ENCODE measurements at regions not wholly inside any gene's neighbourhood (a gene's known extent, or its start where the extent isn't known, plus 50 kb on each side); places are given as distances from the start of the nearest gene placed in this dataset.

- Histone ChIP-seq H3F3A (ENCODE audit: insufficient read depth, low read length) (no peaks in the 10 kb centered on the region), H3K4me2 (ENCODE audit: low read length) (no peak overlapping the region), H3K36me3 (ENCODE audit: insufficient read depth, low read length) (no peaks in the 10 kb centered on the region), H2AFZ (ENCODE audit: low read length) (no peak overlapping the region), H3K27me3 (ENCODE audit: insufficient read depth, low read length) (no peaks in the 10 kb centered on the region), H3K9ac (ENCODE audit: low read length) (no peak overlapping the region), H3K4me3 (ENCODE audit: low read depth, low read length, poor library complexity, severe bottlenecking) (no peak overlapping the region), H3K79me2 (ENCODE audit: insufficient read depth, low read length) (no peaks in the 10 kb centered on the region), H4K20me1 (ENCODE audit: insufficient read depth, low read length) (no peaks in the 10 kb centered on the region), H3K9me3 (ENCODE audit: low read length) (no peaks in the 10 kb centered on the region), H3K27ac (ENCODE audit: low read depth, low read length, poor library complexity, severe bottlenecking) (no peak overlapping the region), H3K4me1 (ENCODE audit: insufficient read depth, low read length, severe bottlenecking) (no peaks in the 10 kb centered on the region), H3K9me2 (ENCODE audit: low read depth, low read length) (no peaks in the 10 kb centered on the region)
- no peak for TF ChIP-seq CTCF (IDR thresholded peaks at IDR 0.05; ENCODE audit: low read length)
- no peak for TF ChIP-seq EZH2 (IDR thresholded peaks at IDR 0.05; ENCODE audit: borderline replicate concordance, low read length)
These were observed 142.5 kb downstream of the IL20RB start for GRCh38 chr3:137100326-137100725.

- Histone ChIP-seq H3K36me3 (ENCODE audit: insufficient read depth, low read length) (no peaks in the 10 kb centered on the region), H3K79me2 (ENCODE audit: insufficient read depth, low read length) (no peaks in the 10 kb centered on the region), H3K4me2 (ENCODE audit: low read length) (no peak overlapping the region), H3K27me3 (ENCODE audit: insufficient read depth, low read length) (no peaks in the 10 kb centered on the region), H3F3A (ENCODE audit: insufficient read depth, low read length) (no peaks in the 10 kb centered on the region), H3K9me3 (ENCODE audit: low read length) (no peaks in the 10 kb centered on the region), H3K27ac (ENCODE audit: low read depth, low read length, poor library complexity, severe bottlenecking) (no peak overlapping the region), H3K4me3 (ENCODE audit: low read depth, low read length, poor library complexity, severe bottlenecking) (no peak overlapping the region), H3K4me1 (ENCODE audit: insufficient read depth, low read length, severe bottlenecking) (no peaks in the 10 kb centered on the region), H2AFZ (ENCODE audit: low read length) (no peak overlapping the region), H4K20me1 (ENCODE audit: insufficient read depth, low read length) (no peaks in the 10 kb centered on the region), H3K9ac (ENCODE audit: low read length) (no peak overlapping the region), H3K9me2 (ENCODE audit: low read depth, low read length) (no peaks in the 10 kb centered on the region)
- TF ChIP-seq EZH2 (IDR thresholded peaks at IDR 0.05; ENCODE audit: borderline replicate concordance, low read length) = no peak
- no peak for TF ChIP-seq CTCF (IDR thresholded peaks at IDR 0.05; ENCODE audit: low read length)
These were observed 146.0 kb downstream of the IL20RB start for GRCh38 chr3:137103739-137104138.

GRCh38 chr3:137105277-137105977, 147.6 kb downstream of the IL20RB start:
- Histone ChIP-seq H3K9me3 (ENCODE audit: low read length) (no peaks in the 10 kb centered on the region), H4K20me1 (ENCODE audit: insufficient read depth, low read length) (no peaks in the 10 kb centered on the region), H3K4me2 (ENCODE audit: low read length) (no peak overlapping the region), H2AFZ (ENCODE audit: low read length) (no peak overlapping the region), H3K4me3 (ENCODE audit: low read depth, low read length, poor library complexity, severe bottlenecking) (no peak overlapping the region), H3K27ac (ENCODE audit: low read depth, low read length, poor library complexity, severe bottlenecking) (no peak overlapping the region), H3F3A (ENCODE audit: insufficient read depth, low read length) (no peaks in the 10 kb centered on the region), H3K4me1 (ENCODE audit: insufficient read depth, low read length, severe bottlenecking) (no peaks in the 10 kb centered on the region), H3K36me3 (ENCODE audit: insufficient read depth, low read length) (no peaks in the 10 kb centered on the region), H3K27me3 (ENCODE audit: insufficient read depth, low read length) (no peaks in the 10 kb centered on the region), H3K9ac (ENCODE audit: low read length) (no peak overlapping the region), H3K79me2 (ENCODE audit: insufficient read depth, low read length) (no peaks in the 10 kb centered on the region), H3K9me2 (ENCODE audit: low read depth, low read length) (no peaks in the 10 kb centered on the region)
- TF ChIP-seq CTCF (IDR thresholded peaks at IDR 0.05; ENCODE audit: low read length) (peak; percentile 93), EZH2 (IDR thresholded peaks at IDR 0.05; ENCODE audit: borderline replicate concordance, low read length) (no peak)

All from OCI-LY1 (cell line).